Panc1 (cell line): ENCODE measurements at regions not wholly inside any gene's neighbourhood (a gene's known extent, or its start where the extent isn't known, plus 50 kb on each side); places are given as distances from the start of the nearest gene placed in this dataset.

Source experiments
- ATAC-seq: fragments of 200-7000 bp; cut with Tn5 transposase; 2 replicates; pipeline ENCODE4 v1.9.1; 2020; ENCODE audit warnings: mild to moderate bottlenecking, moderate library complexity
- BruUV-seq: library from RNA; stranded (reverse); fragments of 400-500 nt; replicated peaks from 2 replicates; lab custom pipeline; 2021; lab: Mats Ljungman, UMichigan
- CTCF ChIA-PET: fragments of 300-600 bp; sonication (Branson Sonifier 250); formaldehyde crosslinking; loops from one replicate; lab custom pipeline; 2022; ENCODE audit warnings: antibody characterized with exemption; lab: Charles Lee
- POLR2A ChIA-PET: fragments of 300-600 bp; sonication (Branson Sonifier 250); formaldehyde crosslinking; loops from one replicate; lab custom pipeline; 2022; ENCODE audit warnings: antibody characterized with exemption; lab: Charles Lee
- DNase-seq: peaks from one replicate; pipeline ENCODE4 v3.0.0-alpha.2; 2010; ENCODE audit warnings: low read depth, low spot score
- H3K27ac ChIP-seq: 2 replicates; pipeline ENCODE4 v1.5.1; 2011; ENCODE audit warnings: mild to moderate bottlenecking, low read length, inconsistent platforms
- H3K27me3 ChIP-seq: fragments of 200-500 bp; sonication (Bioruptor generic); 2 replicates; pipeline ENCODE4 v1.6.0; 2014; ENCODE audit warnings: low read length, inconsistent platforms; ENCODE audit not compliant: control insufficient read depth, insufficient read depth
- H3K36me3 ChIP-seq: fragments of 200-500 bp; sonication (Bioruptor generic); 2 replicates; pipeline ENCODE4 v1.5.1; 2014; ENCODE audit warnings: inconsistent platforms, mild to moderate bottlenecking, low read length, moderate library complexity; ENCODE audit not compliant: control insufficient read depth, insufficient read depth
- H3K4me1 ChIP-seq: 2 replicates; pipeline ENCODE4 v1.5.1; 2011; ENCODE audit warnings: inconsistent platforms, mild to moderate bottlenecking, low read length, moderate library complexity; ENCODE audit not compliant: control insufficient read depth, insufficient read depth
- H3K4me3 ChIP-seq, 2 experiments: 2 replicates each; pipeline ENCODE4 v1.5.1; 2011 to 2012; ENCODE audit warnings: low read depth in 2 of 2, low read length in 2 of 2, mild to moderate bottlenecking in 2 of 2, inconsistent platforms in 1 of 2, moderate library complexity in 1 of 2
- H3K9me3 ChIP-seq: fragments of 200-500 bp; sonication (Bioruptor generic); 2 replicates; pipeline ENCODE4 v1.5.1; 2014; ENCODE audit warnings: low read depth, mild to moderate bottlenecking, inconsistent platforms, low read length, moderate library complexity; ENCODE audit not compliant: control insufficient read depth, insufficient read depth
- CTCF ChIP-seq: fragments of 450-650 bp; IDR thresholded peaks from 2 replicates; pipeline ENCODE4 v1.5.1; 2017; ENCODE audit warnings: mild to moderate bottlenecking
- POLR2AphosphoS5 ChIP-seq: IDR thresholded peaks from 2 replicates; pipeline ENCODE4 v1.6.1; 2012; ENCODE audit warnings: mild to moderate bottlenecking, low read depth, low read length, moderate library complexity
- REST ChIP-seq, 2 experiments: IDR thresholded peaks; 2 replicates each; pipeline ENCODE4 v1.6.1; 2011 to 2012; ENCODE audit warnings: low read depth in 2 of 2, control low read depth in 1 of 2, low read length in 1 of 2, mild to moderate bottlenecking in 1 of 2, moderate library complexity in 1 of 2; ENCODE audit not compliant: insufficient read depth in 1 of 2
- SIN3A ChIP-seq: IDR thresholded peaks from 2 replicates; pipeline ENCODE4 v1.6.1; 2012; ENCODE audit warnings: low read depth, mild to moderate bottlenecking, low read length, moderate library complexity, borderline replicate concordance; ENCODE audit not compliant: insufficient read depth
- TCF7L2 ChIP-seq: IDR thresholded peaks from 2 replicates; pipeline ENCODE4 v1.6.1; 2011; ENCODE audit warnings: mild to moderate bottlenecking, low read depth, low read length, inconsistent platforms
- in situ Hi-C: cut with HindIII; loops from 2 replicates; pipeline ENCODE4 v1.10.0; 2016; ENCODE audit warnings: low sequenced_read_pairs, low pct_unique_long_range_greater_than_20kb
- intact Hi-C: fragments of 100-400 bp; cut with micrococcal nuclease; formaldehyde crosslinking; loops from one replicate; pipeline ENCODE4 v1.10.0; 2022; ENCODE audit not compliant: unreplicated experiment

DNA sequence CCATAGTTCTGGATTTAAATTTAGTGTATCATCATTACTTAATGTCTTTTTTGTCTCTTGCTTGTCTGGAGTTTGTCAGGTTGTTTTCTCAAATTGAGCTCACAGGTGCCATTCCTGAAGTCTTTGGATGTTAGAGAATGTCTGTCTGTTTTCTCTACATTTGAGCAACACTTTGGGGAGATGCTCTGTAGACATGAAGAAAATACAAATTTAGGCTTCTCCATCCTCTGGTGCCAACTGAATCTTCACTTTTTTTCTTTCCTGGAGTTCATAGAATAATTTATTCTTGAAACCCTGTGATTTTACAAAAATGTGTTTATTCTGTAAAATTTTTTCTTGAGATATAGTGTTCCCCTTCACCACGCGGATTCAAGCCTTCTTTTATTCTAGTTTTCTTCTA lies 256.4 kb upstream of the HDAC4 start:
- no TSS peak for BruUV-seq
- POLR2A ChIA-PET = no interaction called here
- no peak for DNase-seq

GRCh38 chr2:239654266-239654665 lies 253.4 kb upstream of the HDAC4 start:
- no peak for ATAC-seq
- Histone ChIP-seq H3K27ac (no peak overlapping the region), H3K27me3 (peaks cover 31% of the 10 kb centered on the region), H3K4me3 (no peak overlapping the region), H3K36me3 (no peaks in the 10 kb centered on the region), H3K4me1 (no peaks in the 10 kb centered on the region), H3K9me3 (no peaks in the 10 kb centered on the region)
- ChIA-PET POLR2A (no interaction called here), CTCF (no interaction called here)
- in situ Hi-C loops (no loop called here), intact Hi-C loops (no loop called here)
- no TSS peak for BruUV-seq
- DNase-seq = no peak
- TF ChIP-seq SIN3A (no peak), POLR2AphosphoS5 (no peak), CTCF (no peak), REST (IDR thresholded peaks at IDR 0.05; ENCODE audit: insufficient read depth in 1 of 2, low read depth in 2 of 2, low read length in 1 of 2) (no peak), TCF7L2 (no peak)

More for the DNA sequence above, 256.4 kb upstream of the HDAC4 start:
- Histone ChIP-seq H3K27me3 (peaks cover 39% of the 10 kb centered on the region), H3K4me3 (no peak overlapping the region), H3K9me3 (no peaks in the 10 kb centered on the region), H3K4me1 (no peaks in the 10 kb centered on the region), H3K36me3 (no peaks in the 10 kb centered on the region), H3K27ac (no peak overlapping the region)
- TF ChIP-seq CTCF (no peak), REST (IDR thresholded peaks at IDR 0.05; ENCODE audit: insufficient read depth in 1 of 2, low read depth in 2 of 2, low read length in 1 of 2) (no peak), SIN3A (no peak), TCF7L2 (no peak), POLR2AphosphoS5 (no peak)
- no peak for ATAC-seq
- in situ Hi-C loops = no loop called here
- intact Hi-C loops = no loop called here
- CTCF ChIA-PET = no interaction called here
